ENCODE measurements at regions not wholly inside any gene's neighbourhood (a gene's known extent, or its start where the extent isn't known, plus 50 kb on each side); places are given as distances from the start of the nearest gene placed in this dataset.
"Not testable (repeated sequence)": the region's sequence is repeated elsewhere in the genome, so short reads cannot be mapped to it uniquely, and the experiment has no call there.

DNA sequence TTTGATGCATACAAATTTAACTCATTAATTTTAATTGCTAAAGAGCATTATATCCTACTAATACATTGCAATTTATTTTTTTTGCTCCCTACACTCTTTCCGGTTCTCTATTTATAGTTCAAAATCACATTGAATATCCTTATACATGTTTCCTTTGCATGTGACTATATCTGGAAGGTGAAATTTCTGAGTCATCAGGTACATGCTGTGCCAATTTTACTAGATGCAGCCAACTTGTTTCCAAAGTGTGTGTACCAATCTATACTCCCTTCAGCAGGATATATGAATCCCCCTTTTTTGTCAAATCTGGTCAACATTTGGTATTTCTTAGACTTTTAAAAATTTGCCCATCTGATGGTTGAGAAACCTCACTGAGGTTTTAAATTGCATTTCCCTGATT lies 602.9 kb upstream of the CAMK1G start:
- DNase-seq (ENCODE audit: low read depth) = no peak
- H3K4me3 ChIP-seq (ENCODE audit: low read depth, low read length) = no peak overlapping the region

DNA sequence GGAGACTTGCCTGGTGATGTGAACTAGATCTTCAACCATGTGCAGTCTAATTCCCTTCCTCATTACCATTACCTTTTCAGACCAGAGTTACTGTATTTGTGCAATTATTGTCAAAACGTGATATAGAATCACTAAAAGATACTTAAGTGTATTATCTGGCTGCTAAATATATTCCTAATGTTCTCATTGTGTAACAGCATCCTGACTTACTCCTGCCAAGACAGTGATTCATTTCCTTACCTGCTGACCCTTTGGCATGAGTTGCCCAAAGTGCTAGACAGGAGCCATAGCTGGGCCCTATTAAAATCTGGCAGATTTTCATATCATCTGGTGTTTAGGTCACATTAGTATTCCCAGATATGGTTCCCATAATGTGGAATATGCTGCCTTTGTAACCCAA lies 598.3 kb upstream of the CAMK1G start:
- DNase-seq (ENCODE audit: low read depth) = no peak
- H3K4me3 ChIP-seq (ENCODE audit: low read depth, low read length) = no peak overlapping the region

DNA sequence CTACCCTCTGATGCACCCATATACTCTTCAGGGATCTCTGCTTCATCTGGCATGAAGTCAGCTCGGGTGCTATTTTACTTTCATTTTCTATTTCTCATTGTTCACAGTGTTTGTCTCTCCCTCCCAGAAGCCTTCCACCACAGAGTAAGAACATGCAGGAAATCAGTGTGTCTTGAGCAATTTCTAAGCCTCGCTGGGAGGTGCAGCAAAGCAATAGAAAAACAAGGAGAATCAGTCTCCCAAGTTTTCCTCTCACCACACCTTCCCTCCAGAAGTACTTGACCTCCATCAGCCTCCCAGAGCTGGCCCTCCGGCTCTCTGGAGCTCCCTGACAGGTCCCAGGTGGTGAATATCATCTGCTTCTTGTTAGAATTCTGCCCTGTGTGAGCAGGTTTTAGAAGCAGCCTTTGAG lies 594.7 kb upstream of the CAMK1G start:
- peak overlapping the region; percentile 25 for H3K4me3 ChIP-seq (ENCODE audit: low read depth, low read length)
- DNase-seq (ENCODE audit: low read depth) = peak; percentile 30

DNA sequence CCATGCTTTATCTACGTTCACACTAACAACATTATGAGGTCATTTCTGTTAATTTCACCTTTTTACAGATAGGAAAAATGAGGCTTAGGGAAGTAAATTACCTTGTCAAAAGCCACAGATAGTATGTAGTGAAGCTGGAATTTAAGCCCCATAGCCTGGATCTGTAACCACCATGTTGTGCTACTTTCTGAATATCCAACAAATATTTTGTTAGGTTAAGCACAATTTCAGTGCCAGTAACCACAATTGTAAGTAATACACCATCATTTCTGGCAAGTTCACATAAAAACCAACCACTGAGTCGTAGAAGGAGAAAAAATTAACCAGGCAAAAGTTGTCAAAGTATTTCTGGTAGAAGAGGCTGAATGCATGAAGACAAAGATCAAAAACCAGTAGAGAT lies 593.1 kb upstream of the CAMK1G start:
- DNase-seq (ENCODE audit: low read depth) = no peak
- no peak overlapping the region for H3K4me3 ChIP-seq (ENCODE audit: low read depth, low read length)

DNA sequence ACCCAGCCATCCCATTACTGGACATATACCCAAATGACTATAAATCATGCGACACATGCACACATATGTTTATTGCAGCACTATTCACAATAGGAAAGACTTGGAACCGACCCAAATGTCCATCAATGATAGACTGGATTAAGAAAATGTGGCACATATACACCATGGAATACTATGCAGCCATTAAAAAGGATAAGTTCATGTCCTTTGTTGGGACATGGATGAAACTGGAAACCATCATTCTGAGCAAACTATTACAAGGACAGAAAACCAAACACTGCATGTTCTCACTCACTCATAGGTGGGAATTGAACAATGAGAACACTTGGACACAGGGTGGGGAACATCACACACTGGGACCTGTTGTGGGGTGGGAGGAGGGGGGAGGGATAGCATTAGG lies 586.5 kb upstream of the CAMK1G start:
- not testable (repeated sequence) for DNase-seq (ENCODE audit: low read depth); H3K4me3 ChIP-seq (ENCODE audit: low read depth, low read length)

DNA sequence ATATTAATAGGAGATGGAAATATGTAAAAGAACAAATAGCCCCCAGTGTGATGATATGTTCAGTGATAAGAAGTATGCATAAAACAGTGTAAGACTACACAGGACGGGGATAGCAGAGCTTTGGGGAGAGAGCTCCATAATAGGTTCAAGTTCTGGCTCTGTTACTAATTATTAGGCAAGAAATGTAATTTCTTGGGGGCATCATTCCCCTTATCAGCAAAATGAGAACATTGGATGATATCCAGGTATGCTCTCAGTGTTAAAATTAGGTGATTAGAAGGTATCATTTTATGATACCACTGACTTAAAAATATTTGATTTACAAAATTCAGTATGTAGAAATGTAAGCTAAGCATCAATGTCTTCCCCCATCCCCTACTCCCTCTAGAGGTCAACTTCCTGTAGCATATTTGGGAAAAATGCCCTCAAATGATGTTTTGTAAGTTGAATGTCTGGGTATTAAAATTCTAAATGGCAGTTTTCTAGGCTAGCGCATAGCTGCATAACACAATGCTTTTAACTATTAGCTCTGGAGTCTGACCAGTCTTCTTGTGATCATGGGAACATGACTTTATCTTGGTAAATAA lies 585.7 kb upstream of the CAMK1G start:
- no peak for DNase-seq (ENCODE audit: low read depth)
- no peak overlapping the region for H3K4me3 ChIP-seq (ENCODE audit: low read depth, low read length)

DNA sequence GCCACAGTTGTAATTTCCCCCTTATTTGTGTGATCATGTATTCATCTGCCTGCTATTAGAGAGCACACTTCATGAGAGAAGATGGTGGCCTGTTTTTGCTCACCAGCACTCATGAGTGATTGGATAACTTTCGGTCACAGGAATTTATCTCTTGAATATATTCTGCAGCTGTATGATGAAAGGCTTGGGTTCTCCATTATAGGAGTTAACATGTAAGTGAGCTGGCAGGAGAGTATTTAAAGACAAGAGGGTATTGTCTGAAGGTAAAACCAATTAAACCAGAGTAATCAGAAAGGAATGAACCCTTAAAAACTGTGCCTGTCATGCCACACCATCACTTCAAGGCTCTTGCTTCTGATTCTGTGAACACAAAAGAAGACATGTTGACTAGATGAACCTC lies 574.9 kb upstream of the CAMK1G start:
- no peak for DNase-seq (ENCODE audit: low read depth)

DNA sequence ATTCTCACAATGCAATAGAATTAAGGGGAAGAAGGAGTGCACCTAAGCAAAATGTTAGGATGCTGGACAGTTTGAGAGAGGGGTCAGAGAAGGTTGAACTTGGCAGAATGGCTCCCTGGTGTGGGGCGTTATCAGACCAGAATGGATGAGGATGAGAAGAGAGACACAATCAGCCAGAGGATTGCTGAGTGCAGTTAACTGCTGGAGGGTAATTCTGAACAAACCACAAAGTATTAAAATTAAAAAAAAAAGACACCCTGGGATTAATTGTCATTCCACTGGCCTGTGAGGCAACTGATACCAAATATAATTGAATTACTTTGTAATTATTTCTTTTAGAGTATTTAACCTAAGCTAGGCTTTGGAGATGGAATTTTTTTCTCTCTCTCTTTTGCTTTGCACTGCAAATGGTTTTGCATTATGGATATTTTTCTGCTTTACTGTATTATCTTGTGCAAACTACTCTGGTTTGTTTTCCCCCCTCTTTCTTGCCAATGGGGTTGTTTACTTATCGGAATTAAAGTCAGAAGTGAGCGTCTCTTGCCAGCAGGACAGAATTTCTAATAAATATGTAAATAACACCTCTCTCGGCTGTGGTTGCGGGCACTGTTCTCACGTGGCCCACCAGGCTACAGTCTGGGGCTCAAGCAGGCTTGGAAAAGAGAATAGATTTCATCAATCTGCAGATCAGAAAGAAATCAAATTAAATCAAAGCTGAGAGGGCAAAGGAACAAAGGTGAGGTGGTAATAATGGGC lies 572.9 kb upstream of the CAMK1G start:
- no peak for DNase-seq (ENCODE audit: low read depth)

More for the DNA sequence above, 574.9 kb upstream of the CAMK1G start:
- H3K4me3 ChIP-seq (ENCODE audit: low read depth, low read length) = no peak overlapping the region

DNA sequence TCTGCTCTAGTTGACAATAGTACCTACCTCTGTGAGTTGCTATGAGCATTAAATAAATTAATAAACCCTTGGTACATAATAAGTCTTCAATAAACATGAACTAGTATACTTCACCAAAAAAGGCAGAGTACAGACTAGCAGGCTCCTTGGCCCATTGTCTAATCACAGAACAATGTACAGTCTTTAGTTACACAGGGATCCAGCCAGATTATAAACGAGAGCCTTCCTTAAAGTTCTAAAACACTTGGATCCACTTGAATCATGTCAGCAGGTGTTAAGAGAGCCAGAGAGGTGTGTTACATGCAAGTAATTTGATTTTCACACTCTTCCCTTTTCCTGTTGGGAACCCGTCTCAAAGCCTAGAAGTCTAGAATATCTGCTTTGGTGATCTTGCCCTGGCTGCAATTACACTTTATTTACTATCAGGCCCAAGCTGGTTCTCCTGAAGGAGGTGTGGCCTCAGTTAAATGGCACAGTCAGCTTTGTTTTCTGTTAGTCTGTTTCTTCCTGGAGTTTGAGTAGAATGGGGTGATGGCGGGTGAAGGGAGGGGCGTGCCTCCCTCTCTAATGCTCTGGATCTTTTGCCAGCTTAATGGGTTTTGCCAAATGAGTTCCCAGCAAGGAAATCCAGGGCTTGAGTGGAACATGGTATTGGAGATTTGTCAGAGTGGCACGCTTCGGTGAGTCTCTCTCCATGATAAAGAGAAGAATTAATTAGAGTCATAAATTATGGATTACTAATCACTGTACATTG lies 570.9 kb upstream of the CAMK1G start:
- no peak overlapping the region for H3K4me3 ChIP-seq (ENCODE audit: low read depth, low read length)
- DNase-seq (ENCODE audit: low read depth) = no peak

More for the DNA sequence above, 572.9 kb upstream of the CAMK1G start:
- H3K4me3 ChIP-seq (ENCODE audit: low read depth, low read length) = no peak overlapping the region

DNA sequence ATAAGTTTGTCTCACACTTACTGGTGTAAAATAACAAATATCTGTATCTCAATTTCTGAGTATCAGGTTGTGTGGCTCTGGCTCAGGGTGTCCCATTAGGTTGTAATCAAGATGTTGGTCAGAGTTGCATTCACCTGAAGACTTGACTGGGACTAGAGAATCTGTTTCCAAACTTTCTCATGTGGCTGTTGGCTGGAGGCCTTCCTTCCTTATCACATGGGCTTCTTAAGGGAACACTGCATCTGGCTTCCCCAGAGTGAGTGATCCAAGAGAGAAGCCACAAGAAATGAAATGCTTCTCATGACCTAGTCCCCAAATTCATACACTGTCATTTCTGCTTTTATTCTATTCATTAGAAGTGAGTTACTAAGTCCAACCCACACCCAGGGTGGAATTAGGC lies 568.4 kb upstream of the CAMK1G start:
- H3K4me3 ChIP-seq (ENCODE audit: low read depth, low read length) = no peak overlapping the region
- DNase-seq (ENCODE audit: low read depth) = no peak

DNA sequence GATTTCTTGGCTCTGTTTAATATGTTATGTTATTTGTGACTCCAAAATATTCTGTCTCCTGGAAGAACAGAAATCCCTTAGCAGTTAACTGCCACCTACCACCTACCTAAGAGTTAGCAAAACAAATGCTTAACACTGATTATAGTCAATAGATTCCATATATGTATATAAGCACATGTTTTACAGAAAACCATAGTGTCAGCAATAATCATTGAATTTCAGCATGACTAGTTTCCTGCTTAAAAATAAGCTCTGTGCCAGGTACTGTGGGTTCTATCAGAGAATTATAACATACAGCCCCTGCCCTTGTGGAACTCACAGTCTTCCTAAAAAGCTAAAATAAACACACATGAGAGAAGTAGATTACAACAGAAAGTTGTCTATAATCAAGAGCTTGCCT lies 561.9 kb upstream of the CAMK1G start:
- H3K4me3 ChIP-seq (ENCODE audit: low read depth, low read length) = no peak overlapping the region
- no peak for DNase-seq (ENCODE audit: low read depth)

DNA sequence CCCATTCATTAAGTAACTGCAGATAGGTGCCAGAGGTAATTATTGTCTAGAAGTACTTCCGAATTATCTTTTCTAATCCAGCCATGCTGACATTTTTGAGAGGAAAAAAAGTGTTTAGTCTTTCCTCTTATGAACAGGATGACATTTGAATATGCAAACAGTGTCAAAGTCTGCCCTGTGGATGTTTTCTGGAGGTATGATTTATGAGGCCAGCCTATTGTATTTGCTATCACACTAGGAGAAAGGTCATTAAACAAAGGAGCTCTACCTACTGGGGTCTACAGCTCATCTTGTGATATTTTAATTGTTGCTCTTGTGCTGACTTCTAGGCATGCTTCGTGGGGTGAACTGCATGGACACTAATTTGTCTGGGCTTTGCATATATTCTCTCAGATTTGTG lies 559.7 kb upstream of the CAMK1G start:
- no peak for DNase-seq (ENCODE audit: low read depth)

DNA sequence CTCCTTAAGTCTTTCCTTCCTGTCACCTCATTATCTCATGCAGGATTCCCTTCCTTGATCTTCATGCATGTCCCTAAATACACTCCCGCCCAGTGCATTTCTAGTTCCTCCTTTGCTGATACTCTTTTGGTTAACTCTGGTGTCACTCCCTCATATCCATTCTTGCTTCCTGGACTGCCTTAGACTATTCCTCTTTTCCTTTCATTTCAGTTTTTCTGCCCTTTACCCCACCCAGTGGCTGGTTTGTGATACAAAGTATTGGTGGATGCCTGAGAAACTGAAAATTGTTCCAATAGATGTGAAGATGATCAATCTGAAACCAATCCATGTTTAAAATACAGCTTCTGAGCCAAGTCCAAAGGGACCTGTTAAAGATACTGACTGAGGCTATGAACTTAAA lies 553.8 kb upstream of the CAMK1G start:
- H3K4me3 ChIP-seq (ENCODE audit: low read depth, low read length) = no peak overlapping the region
- no peak for DNase-seq (ENCODE audit: low read depth)

More for the DNA sequence above, 559.7 kb upstream of the CAMK1G start:
- no peak overlapping the region for H3K4me3 ChIP-seq (ENCODE audit: low read depth, low read length)

DNA sequence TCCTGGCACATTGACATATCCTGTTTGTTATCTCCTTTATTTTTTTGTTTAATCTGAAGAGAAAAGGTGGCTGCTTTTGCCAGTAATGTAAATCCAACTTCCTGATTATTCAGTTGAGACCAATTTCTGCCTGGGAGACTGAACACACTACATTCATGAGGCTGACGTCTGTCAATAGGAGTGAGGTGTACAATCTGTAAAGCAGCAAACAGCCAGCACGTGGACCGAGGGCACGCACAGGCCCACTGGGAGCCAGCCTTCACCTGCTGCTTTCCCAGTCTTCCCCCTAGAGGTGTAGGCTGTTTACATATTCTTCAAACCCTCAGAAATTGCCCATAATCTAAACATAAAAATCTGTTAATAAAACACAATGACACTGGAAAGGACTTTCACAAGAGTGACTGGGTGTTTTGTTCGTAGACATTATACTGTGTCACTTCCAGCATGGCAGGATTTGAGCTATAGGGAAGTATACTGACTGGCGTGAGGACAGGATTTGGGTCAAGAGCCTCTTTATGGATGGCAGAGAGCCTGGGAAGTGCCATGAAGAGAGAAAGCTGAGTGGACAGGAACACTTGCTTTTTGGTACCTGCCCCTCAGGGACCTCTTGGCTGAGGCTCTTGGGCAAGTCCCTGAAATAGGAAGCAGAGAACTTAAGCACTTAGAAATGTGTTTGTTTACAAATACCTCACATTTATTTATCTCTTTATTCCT lies 552.9 kb upstream of the CAMK1G start:
- no peak overlapping the region for H3K4me3 ChIP-seq (ENCODE audit: low read depth, low read length)
- no peak for DNase-seq (ENCODE audit: low read depth)

DNA sequence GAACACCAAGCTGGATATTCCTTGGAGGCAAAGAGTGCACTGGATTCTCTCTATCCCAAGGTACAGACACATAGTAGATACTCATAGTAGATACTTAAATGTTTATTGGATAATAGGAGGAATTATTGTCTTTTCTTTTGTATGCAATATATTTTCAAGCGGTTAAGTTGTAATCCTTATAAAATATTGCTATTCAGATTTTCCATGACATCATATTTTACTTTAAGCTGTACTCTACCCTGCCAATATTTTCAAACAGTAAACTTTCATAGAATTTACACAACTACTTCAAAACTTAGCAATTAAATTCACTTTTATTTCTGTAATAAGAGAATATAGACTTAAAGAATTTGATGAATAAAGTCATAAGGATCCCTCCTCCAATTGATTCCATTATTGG lies 546.5 kb upstream of the CAMK1G start:
- no peak overlapping the region for H3K4me3 ChIP-seq (ENCODE audit: low read depth, low read length)
- DNase-seq (ENCODE audit: low read depth) = no peak

DNA sequence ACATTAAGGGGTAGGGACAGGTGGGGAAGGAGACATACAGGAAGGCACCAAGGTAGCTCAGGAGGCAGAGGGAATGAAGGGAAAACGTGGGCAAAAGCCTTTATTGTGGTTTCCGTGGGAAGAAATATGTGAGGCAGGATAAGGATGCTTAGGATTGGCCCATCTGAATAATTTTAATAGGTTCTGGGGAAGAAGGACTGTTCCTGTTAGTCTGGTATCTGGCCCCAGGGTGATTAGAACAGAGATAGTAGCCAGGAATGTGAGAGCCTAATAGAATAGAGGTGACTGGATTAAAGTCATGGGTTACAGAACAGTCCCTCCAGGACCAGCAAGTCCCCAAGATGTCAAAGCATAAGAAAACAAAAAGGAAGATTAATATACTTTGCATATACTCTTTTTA lies 545.2 kb upstream of the CAMK1G start:
- DNase-seq (ENCODE audit: low read depth) = no peak

DNA sequence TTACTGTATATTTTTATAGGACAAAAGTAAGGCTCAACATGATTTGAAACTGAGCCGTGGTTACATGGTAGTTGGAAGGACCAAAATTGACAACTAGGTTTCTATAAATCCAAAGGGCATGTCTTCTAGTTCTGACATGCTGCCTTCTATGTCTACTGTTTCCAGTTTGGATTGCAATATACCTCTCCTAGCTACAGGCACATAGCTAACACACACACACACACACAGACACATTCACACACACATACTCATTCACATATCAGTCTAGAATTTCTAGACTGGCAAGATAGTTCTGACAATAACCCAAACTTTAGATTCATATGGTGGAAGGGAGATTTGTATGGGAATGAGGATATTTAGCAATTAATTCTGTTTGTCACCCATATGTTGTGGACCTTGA lies 544.8 kb upstream of the CAMK1G start:
- DNase-seq (ENCODE audit: low read depth) = peak; percentile 36
- H3K4me3 ChIP-seq (ENCODE audit: low read depth, low read length) = no peak overlapping the region

More for the DNA sequence above, 545.2 kb upstream of the CAMK1G start:
- no peak overlapping the region for H3K4me3 ChIP-seq (ENCODE audit: low read depth, low read length)

DNA sequence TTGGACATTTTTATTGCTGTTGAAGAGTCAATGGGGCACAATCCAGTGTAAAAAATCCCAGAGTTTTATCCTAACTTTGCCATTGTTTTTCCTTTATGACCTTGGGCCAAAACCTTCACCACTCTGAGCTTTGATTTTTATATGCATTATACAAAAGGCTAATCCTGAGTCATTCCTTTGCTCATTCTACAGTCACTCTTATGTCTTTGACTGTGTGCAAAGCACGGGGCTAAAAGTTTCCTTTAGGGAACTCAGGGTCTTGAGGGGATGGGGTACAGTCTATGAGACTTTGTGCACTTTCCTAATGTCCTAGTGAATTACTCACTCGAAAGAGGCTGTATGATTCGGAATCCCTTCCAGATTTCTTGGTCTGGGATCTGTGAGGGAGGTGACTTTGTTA lies 543.2 kb upstream of the CAMK1G start:
- no peak for DNase-seq (ENCODE audit: low read depth)
- no peak overlapping the region for H3K4me3 ChIP-seq (ENCODE audit: low read depth, low read length)

DNA sequence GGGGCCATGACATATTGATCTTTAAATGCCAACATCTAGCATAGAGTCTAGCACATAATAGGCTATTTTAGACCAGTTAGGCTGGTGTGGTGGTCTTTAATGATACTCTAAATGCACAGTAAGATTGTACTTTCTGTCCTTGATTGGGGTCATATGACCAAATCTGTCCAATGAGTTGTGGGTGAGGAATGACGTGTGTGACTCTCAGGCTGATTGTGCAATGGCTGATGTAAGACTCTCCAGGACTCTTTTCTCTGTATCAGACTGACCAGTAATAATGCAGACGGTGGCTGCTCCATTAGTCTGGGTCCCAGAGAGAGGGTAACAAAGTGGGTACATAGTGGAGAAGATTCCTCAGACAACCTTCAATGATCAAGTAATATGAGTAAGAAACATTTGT lies 541.6 kb upstream of the CAMK1G start:
- no peak overlapping the region for H3K4me3 ChIP-seq (ENCODE audit: low read depth, low read length)
- no peak for DNase-seq (ENCODE audit: low read depth)

DNA sequence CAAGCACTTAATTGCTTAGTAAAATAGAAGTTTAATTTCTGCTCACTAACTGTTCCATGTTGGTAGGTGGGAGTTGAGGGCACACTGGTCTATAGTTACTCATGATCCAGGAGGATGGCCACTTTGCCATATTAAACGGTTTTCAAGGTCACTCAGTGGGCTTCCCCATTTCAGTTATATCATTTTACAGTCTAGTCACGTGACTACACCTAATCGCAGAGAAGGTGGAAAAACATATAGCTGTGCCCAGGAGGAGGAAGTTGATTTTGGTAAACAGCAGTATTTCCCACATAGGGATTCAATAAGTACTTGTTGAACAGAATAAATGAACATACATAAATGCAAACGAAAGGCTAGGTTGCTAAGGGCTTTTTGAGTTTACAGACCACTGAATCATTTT lies 541.1 kb upstream of the CAMK1G start:
- DNase-seq (ENCODE audit: low read depth) = no peak
- no peak overlapping the region for H3K4me3 ChIP-seq (ENCODE audit: low read depth, low read length)
